Memory B cell (primary cell): ENCODE measurements at regions not wholly inside any gene's neighbourhood (a gene's known extent, or its start where the extent isn't known, plus 50 kb on each side); places are given as distances from the start of the nearest gene placed in this dataset.
"Not testable (repeated sequence)": the region's sequence is repeated elsewhere in the genome, so short reads cannot be mapped to it uniquely, and the experiment has no call there.

ENCODE experiments used
- ATAC-seq: fragments of 150-1000 bp; cut with Tn5 transposase; 2 replicates; pipeline ENCODE4 v1.10.0; 2021; ENCODE audit warnings: low read depth, mild to moderate bottlenecking, moderate library complexity
- DNase-seq, 2 donors: peaks; one replicate each; pipeline ENCODE4 v3.0.0; 2022; ENCODE audit warnings: low spot score in 2 of 2
- H3K27ac Mint-ChIP-seq: one replicate; pipeline ENCODE4 v1.8.0; 2022; ENCODE audit warnings: mild to moderate bottlenecking, moderate library complexity, mixed read lengths
- H3K27me3 Mint-ChIP-seq: one replicate; pipeline ENCODE4 v1.8.0; 2022; ENCODE audit warnings: mixed read lengths
- H3K36me3 Mint-ChIP-seq: one replicate; pipeline ENCODE4 v1.8.0; 2022; ENCODE audit warnings: mild to moderate bottlenecking, mixed read lengths
- H3K4me1 Mint-ChIP-seq: one replicate; pipeline ENCODE4 v1.8.0; 2022; ENCODE audit warnings: mixed read lengths
- H3K4me3 Mint-ChIP-seq: one replicate; pipeline ENCODE4 v1.8.0; 2022; ENCODE audit warnings: mild to moderate bottlenecking, moderate library complexity, mixed read lengths
- H3K9me3 Mint-ChIP-seq: one replicate; pipeline ENCODE4 v1.8.0; 2022; ENCODE audit warnings: mixed read lengths

- H3K4me3 Mint-ChIP-seq = no peak overlapping the region
- no peaks in the 10 kb centered on the region for H3K36me3 Mint-ChIP-seq
- DNase-seq = no peak
- H3K9me3 Mint-ChIP-seq = no peaks in the 10 kb centered on the region
- no peak for ATAC-seq
- H3K27ac Mint-ChIP-seq = no peak overlapping the region
- H3K27me3 Mint-ChIP-seq = peaks cover 4% of the 10 kb centered on the region
- H3K4me1 Mint-ChIP-seq = no peaks in the 10 kb centered on the region
These were observed 150.3 kb upstream of the ARHGEF26 start for GRCh38 chr3:153970741-153971347.

GRCh38 chr3:153972862-153973261 is 148.3 kb upstream of the ARHGEF26 start:
- Mint-ChIP-seq H3K4me3 (no peak overlapping the region), H3K4me1 (no peaks in the 10 kb centered on the region), H3K27me3 (peaks cover 4% of the 10 kb centered on the region), H3K27ac (no peak overlapping the region), H3K9me3 (no peaks in the 10 kb centered on the region), H3K36me3 (no peaks in the 10 kb centered on the region)
- ATAC-seq (no peak), DNase-seq (no peak)

GRCh38 chr3:153973722-153974265 is 147.4 kb upstream of the ARHGEF26 start:
- DNase-seq (no peak), ATAC-seq (no peak)
- Mint-ChIP-seq H3K4me3 (no peak overlapping the region), H3K4me1 (no peaks in the 10 kb centered on the region), H3K36me3 (no peaks in the 10 kb centered on the region), H3K27ac (no peak overlapping the region), H3K9me3 (no peaks in the 10 kb centered on the region), H3K27me3 (peaks cover 2% of the 10 kb centered on the region)

- DNase-seq (no peak), ATAC-seq (no peak)
- Mint-ChIP-seq H3K9me3 (no peaks in the 10 kb centered on the region), H3K4me1 (no peaks in the 10 kb centered on the region), H3K36me3 (no peaks in the 10 kb centered on the region), H3K27ac (no peak overlapping the region), H3K27me3 (peaks cover 2% of the 10 kb centered on the region), H3K4me3 (no peak overlapping the region)
These were observed 146.6 kb upstream of the ARHGEF26 start for GRCh38 chr3:153974614-153975013.

- DNase-seq = no peak
These were observed 144.2 kb upstream of the ARHGEF26 start for GRCh38 chr3:153976891-153977554.

GRCh38 chr3:153978006-153978405 is 143.2 kb upstream of the ARHGEF26 start:
- Mint-ChIP-seq H3K9me3 (peaks cover 4% of the 10 kb centered on the region), H3K27ac (no peak overlapping the region), H3K4me3 (no peak overlapping the region), H3K27me3 (peaks cover 2% of the 10 kb centered on the region), H3K4me1 (no peaks in the 10 kb centered on the region), H3K36me3 (no peaks in the 10 kb centered on the region)
- ATAC-seq = no peak
- DNase-seq = no peak

More at GRCh38 chr3:153976891-153977554, 144.2 kb upstream of the ARHGEF26 start:
- no peak overlapping the region for H3K27ac Mint-ChIP-seq
- peaks cover 2% of the 10 kb centered on the region for H3K9me3 Mint-ChIP-seq
- no peak for ATAC-seq
- H3K4me3 Mint-ChIP-seq = no peak overlapping the region
- peaks cover 2% of the 10 kb centered on the region for H3K27me3 Mint-ChIP-seq
- no peaks in the 10 kb centered on the region for H3K4me1 Mint-ChIP-seq
- H3K36me3 Mint-ChIP-seq = no peaks in the 10 kb centered on the region

- Mint-ChIP-seq H3K4me3 (no peak overlapping the region), H3K4me1 (no peaks in the 10 kb centered on the region), H3K27me3 (peaks cover 1% of the 10 kb centered on the region), H3K9me3 (peaks cover 5% of the 10 kb centered on the region), H3K36me3 (no peaks in the 10 kb centered on the region), H3K27ac (no peak overlapping the region)
- ATAC-seq = no peak
- no peak for DNase-seq
These were observed 141.6 kb upstream of the ARHGEF26 start for GRCh38 chr3:153979418-153980251.

GRCh38 chr3:153980252-153980590 is 141.0 kb upstream of the ARHGEF26 start:
- no peaks in the 10 kb centered on the region for H3K4me1 Mint-ChIP-seq
- H3K9me3 Mint-ChIP-seq = peaks cover 5% of the 10 kb centered on the region
- DNase-seq = no peak
- H3K27me3 Mint-ChIP-seq = no peaks in the 10 kb centered on the region
- H3K27ac Mint-ChIP-seq = no peak overlapping the region
- H3K36me3 Mint-ChIP-seq = no peaks in the 10 kb centered on the region
- ATAC-seq = no peak
- H3K4me3 Mint-ChIP-seq = no peak overlapping the region

GRCh38 chr3:153997364-153997763 is 123.8 kb upstream of the ARHGEF26 start:
- not testable (repeated sequence) for H3K36me3 Mint-ChIP-seq, H3K9me3 Mint-ChIP-seq, DNase-seq, H3K27ac Mint-ChIP-seq, H3K27me3 Mint-ChIP-seq, H3K4me3 Mint-ChIP-seq, ATAC-seq, H3K4me1 Mint-ChIP-seq

GRCh38 chr3:154003649-154004048 is 117.5 kb upstream of the ARHGEF26 start:
- Mint-ChIP-seq H3K36me3 (no peaks in the 10 kb centered on the region), H3K27me3 (no peaks in the 10 kb centered on the region), H3K4me3 (no peak overlapping the region), H3K4me1 (no peaks in the 10 kb centered on the region), H3K9me3 (peaks cover 3% of the 10 kb centered on the region), H3K27ac (no peak overlapping the region)
- DNase-seq = no peak
- ATAC-seq = no peak

GRCh38 chr3:154011036-154011435 is 110.2 kb upstream of the ARHGEF26 start:
- Mint-ChIP-seq H3K9me3 (no peaks in the 10 kb centered on the region), H3K4me1 (no peaks in the 10 kb centered on the region), H3K36me3 (no peaks in the 10 kb centered on the region), H3K27ac (no peak overlapping the region), H3K27me3 (no peaks in the 10 kb centered on the region), H3K4me3 (no peak overlapping the region)
- DNase-seq = no peak
- no peak for ATAC-seq

- Mint-ChIP-seq H3K36me3 (no peaks in the 10 kb centered on the region), H3K9me3 (no peaks in the 10 kb centered on the region), H3K27ac (no peak overlapping the region), H3K4me3 (no peak overlapping the region), H3K27me3 (peaks cover 3% of the 10 kb centered on the region), H3K4me1 (no peaks in the 10 kb centered on the region)
- ATAC-seq = no peak
- DNase-seq = no peak
These were observed 107.5 kb upstream of the ARHGEF26 start for GRCh38 chr3:154013736-154014135.

GRCh38 chr3:154015307-154015706 is 105.9 kb upstream of the ARHGEF26 start:
- no peaks in the 10 kb centered on the region for H3K36me3 Mint-ChIP-seq
- no peak overlapping the region for H3K4me3 Mint-ChIP-seq
- peaks cover 3% of the 10 kb centered on the region for H3K27me3 Mint-ChIP-seq
- ATAC-seq (no peak), DNase-seq (no peak)
- no peaks in the 10 kb centered on the region for H3K4me1 Mint-ChIP-seq
- H3K27ac Mint-ChIP-seq = no peak overlapping the region
- peaks cover 1% of the 10 kb centered on the region for H3K9me3 Mint-ChIP-seq

- Mint-ChIP-seq H3K4me3 (no peak overlapping the region), H3K27ac (no peak overlapping the region), H3K9me3 (peaks cover 2% of the 10 kb centered on the region), H3K4me1 (no peaks in the 10 kb centered on the region), H3K27me3 (peaks cover 5% of the 10 kb centered on the region), H3K36me3 (no peaks in the 10 kb centered on the region)
- DNase-seq (peak; percentile 12 to 17), ATAC-seq (no peak)
These were observed 103.0 kb upstream of the ARHGEF26 start for GRCh38 chr3:154018100-154018696.
